BE2C (cell line): ENCODE measurements at regions not wholly inside any gene's neighbourhood (a gene's known extent, or its start where the extent isn't known, plus 50 kb on each side); places are given as distances from the start of the nearest gene placed in this dataset.

Source experiments
- DNase-seq: peaks from one replicate; pipeline ENCODE4 v3.0.0-alpha.2; 2020
- H3K27me3 ChIP-seq: fragments of 250-450 bp; sonication (Bioruptor Pico); 2 replicates; pipeline ENCODE4 v1.5.1; 2020; ENCODE audit warnings: mild to moderate bottlenecking
- H3K36me3 ChIP-seq: fragments of 250-450 bp; sonication (Bioruptor Pico); 2 replicates; pipeline ENCODE4 v1.5.1; 2020; ENCODE audit warnings: mild to moderate bottlenecking
- H3K4me1 ChIP-seq: fragments of 250-450 bp; sonication (Bioruptor Pico); 2 replicates; pipeline ENCODE4 v1.5.1; 2020
- H3K4me3 ChIP-seq: 2 replicates; pipeline ENCODE4 v1.5.1; 2011; ENCODE audit warnings: low read depth, low read length
- H3K9me3 ChIP-seq: fragments of 250-450 bp; sonication (Bioruptor Pico); 2 replicates; pipeline ENCODE4 v1.5.1; 2020
- CTCF ChIP-seq: IDR thresholded peaks from 2 replicates; pipeline ENCODE4 v1.5.1; 2012; ENCODE audit warnings: mild to moderate bottlenecking, low read depth, low read length

DNA sequence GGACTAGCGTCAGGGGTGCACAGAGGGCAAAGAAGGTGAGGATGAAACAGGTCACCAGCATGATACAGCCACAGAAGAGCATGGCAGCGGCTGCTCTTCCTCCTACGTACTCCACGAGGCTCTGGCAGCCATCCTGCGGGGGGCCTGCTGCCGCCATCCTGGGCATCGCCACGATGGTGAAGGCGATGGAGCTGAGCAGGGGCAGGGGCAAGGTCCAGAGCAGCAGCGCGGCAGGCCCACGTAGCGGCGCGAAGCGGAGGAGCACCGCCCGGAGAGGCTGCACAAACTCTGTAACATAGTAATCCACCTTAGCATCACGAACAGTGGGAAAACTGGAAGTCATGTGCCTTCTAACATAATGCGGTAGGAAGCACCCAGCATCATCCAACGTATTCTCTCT is 491.6 kb downstream of the PYDC2 start:
- H3K4me1 ChIP-seq, result no peaks in the 10 kb centered on the region
- no peak for TF ChIP-seq CTCF
- no peak overlapping the region for H3K4me3 ChIP-seq
- H3K9me3 ChIP-seq, result no peaks in the 10 kb centered on the region
- H3K27me3 ChIP-seq, result no peaks in the 10 kb centered on the region
- no peaks in the 10 kb centered on the region for H3K36me3 ChIP-seq
- DNase-seq, result no peak

- DNase-seq, result no peak
- Histone ChIP-seq H3K27me3 (no peaks in the 10 kb centered on the region), H3K36me3 (no peaks in the 10 kb centered on the region), H3K9me3 (no peaks in the 10 kb centered on the region), H3K4me1 (no peaks in the 10 kb centered on the region), H3K4me3 (no peak overlapping the region)
- no peak for TF ChIP-seq CTCF
Observed at GRCh38 chr3:191958980-191959671, 498.2 kb downstream of the PYDC2 start.

- DNase-seq, result no peak
- Histone ChIP-seq H3K9me3 (no peaks in the 10 kb centered on the region), H3K4me3 (no peak overlapping the region), H3K27me3 (no peaks in the 10 kb centered on the region), H3K36me3 (no peaks in the 10 kb centered on the region), H3K4me1 (no peaks in the 10 kb centered on the region)
- no peak for TF ChIP-seq CTCF
Observed at GRCh38 chr3:191959876-191960413, 499.0 kb downstream of the PYDC2 start.

- no peak for TF ChIP-seq CTCF
- no peaks in the 10 kb centered on the region for H3K9me3 ChIP-seq
- H3K36me3 ChIP-seq, result no peaks in the 10 kb centered on the region
- H3K4me3 ChIP-seq, result no peak overlapping the region
- H3K27me3 ChIP-seq, result no peaks in the 10 kb centered on the region
- no peaks in the 10 kb centered on the region for H3K4me1 ChIP-seq
- no peak for DNase-seq
Observed at GRCh38 chr3:191961022-191961421, 500.1 kb downstream of the PYDC2 start.

DNA sequence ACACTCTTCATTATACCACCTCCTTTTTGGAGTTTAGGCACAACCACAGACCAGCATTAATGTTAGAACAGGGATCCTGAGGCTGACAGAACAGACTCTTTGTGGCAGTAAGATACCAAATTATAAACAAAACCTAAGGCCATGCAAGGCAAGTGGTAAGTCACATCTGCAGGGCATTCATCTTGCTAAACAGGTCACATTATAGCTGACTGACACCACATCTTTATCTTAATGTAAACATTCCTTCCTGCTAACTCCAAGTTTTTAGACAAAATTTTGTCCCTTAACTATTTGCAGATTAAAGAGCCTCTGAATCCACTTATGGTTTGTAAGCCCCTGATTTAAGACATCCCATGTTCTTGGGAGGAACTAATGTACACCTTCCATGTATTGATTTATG is 500.6 kb downstream of the PYDC2 start:
- no peak for TF ChIP-seq CTCF
- Histone ChIP-seq H3K27me3 (no peaks in the 10 kb centered on the region), H3K36me3 (no peaks in the 10 kb centered on the region), H3K9me3 (no peaks in the 10 kb centered on the region), H3K4me3 (no peak overlapping the region), H3K4me1 (no peaks in the 10 kb centered on the region)
- no peak for DNase-seq

- DNase-seq, result no peak
- no peak overlapping the region for H3K4me3 ChIP-seq
- TF ChIP-seq CTCF, result no peak
- no peaks in the 10 kb centered on the region for H3K36me3 ChIP-seq
- H3K27me3 ChIP-seq, result no peaks in the 10 kb centered on the region
- H3K9me3 ChIP-seq, result no peaks in the 10 kb centered on the region
- H3K4me1 ChIP-seq, result no peaks in the 10 kb centered on the region
Observed at GRCh38 chr3:191962324-191962723, 501.4 kb downstream of the PYDC2 start.
